ENCODE measurements at regions not wholly inside any gene's neighbourhood (a gene's known extent, or its start where the extent isn't known, plus 50 kb on each side); places are given as distances from the start of the nearest gene placed in this dataset.

GRCh38 chr10:62614389-62615157, 189.9 kb upstream of the ADO start:
- Histone ChIP-seq H3K36me3 (no peaks in the 10 kb centered on the region), H3K4me3 (no peak overlapping the region), H3K27ac (no peak overlapping the region), H3K4me1 (peaks cover 0 to 39% (median 30%) of the 10 kb centered on the region in 6 donors), H3K27me3 (replicated peaks in 1 of 7) (no peaks in the 10 kb centered on the region), H3K9me3 (no peaks in the 10 kb centered on the region)
- intact Hi-C loops (cut with DNase I; ENCODE audit: low total_unique reads), result loop anchor here (10.0 kb wide), 1 partner anchor 200 kb away; the partner anchor contains the start of gene EGR2
- DNase-seq, result no peak
- 67 to 86% (median 75%) methylated on average over 11 of the region's 11 CpGs for WGBS, 5 donors
- no peak for TF ChIP-seq POLR2A (IDR thresholded peaks at IDR 0.05)
- TF ChIP-seq POLR2AphosphoS5 (IDR thresholded peaks at IDR 0.05), result no peak
- TF ChIP-seq CTCF (IDR thresholded peaks at IDR 0.05 in 8 of 11, conservative IDR thresholded peaks at IDR 0.05 in 3 of 11), result no peak

GRCh38 chr10:62616885-62617590, 187.5 kb upstream of the ADO start:
- Histone ChIP-seq H3K9me3 (no peaks in the 10 kb centered on the region), H3K4me1 (peaks cover 0 to 51% (median 40%) of the 10 kb centered on the region in 6 donors), H3K27ac (peak overlapping the region in 6 of 8 donors; percentile 1 to 83 (median 66)), H3K4me3 (no peak overlapping the region), H3K36me3 (no peaks in the 10 kb centered on the region), H3K27me3 (replicated peaks in 1 of 7) (no peaks in the 10 kb centered on the region)
- WGBS, 5 donors, result 84 to 92% (median 87%) methylated on average over 2 of the region's 2 CpGs
- TF ChIP-seq CTCF (IDR thresholded peaks at IDR 0.05 in 8 of 11, conservative IDR thresholded peaks at IDR 0.05 in 3 of 11) (no peak), POLR2AphosphoS5 (IDR thresholded peaks at IDR 0.05) (no peak), POLR2A (IDR thresholded peaks at IDR 0.05) (no peak)
- no peak for DNase-seq
- intact Hi-C loops (cut with DNase I; ENCODE audit: low total_unique reads), result loop anchor here (10.0 kb wide), 1 partner anchor 198 kb away; the partner anchor contains the start of gene EGR2

- DNase-seq, result no peak
- intact Hi-C loops (cut with DNase I; ENCODE audit: low total_unique reads), result loop anchor here (10.0 kb wide), 1 partner anchor 197 kb away; the partner anchor contains the start of gene EGR2
- Histone ChIP-seq H3K9me3 (no peaks in the 10 kb centered on the region), H3K27ac (peak overlapping the region in 6 of 8 donors; percentile 1 to 83 (median 66)), H3K4me3 (no peak overlapping the region), H3K27me3 (replicated peaks in 1 of 7) (no peaks in the 10 kb centered on the region), H3K36me3 (no peaks in the 10 kb centered on the region), H3K4me1 (peaks cover 0 to 53% (median 40%) of the 10 kb centered on the region in 6 donors)
- TF ChIP-seq CTCF (IDR thresholded peaks at IDR 0.05 in 8 of 11, conservative IDR thresholded peaks at IDR 0.05 in 3 of 11) (no peak), POLR2A (IDR thresholded peaks at IDR 0.05) (no peak), POLR2AphosphoS5 (IDR thresholded peaks at IDR 0.05) (no peak)
- WGBS, 5 donors, result 52 to 71% (median 59%) methylated on average over 9 of the region's 9 CpGs
Measured at GRCh38 chr10:62617652-62618051, 186.9 kb upstream of the ADO start.

GRCh38 chr10:62618054-62618453, 186.5 kb upstream of the ADO start:
- Histone ChIP-seq H3K4me1 (peaks cover 0 to 53% (median 40%) of the 10 kb centered on the region in 6 donors), H3K4me3 (no peak overlapping the region), H3K9me3 (no peaks in the 10 kb centered on the region), H3K27me3 (replicated peaks in 1 of 7) (no peaks in the 10 kb centered on the region), H3K27ac (peak overlapping the region in 6 of 8 donors; percentile 1 to 83 (median 66)), H3K36me3 (no peaks in the 10 kb centered on the region)
- 70 to 89% (median 79%) methylated on average over 5 of the region's 5 CpGs for WGBS, 5 donors
- no peak for TF ChIP-seq CTCF (IDR thresholded peaks at IDR 0.05 in 8 of 11, conservative IDR thresholded peaks at IDR 0.05 in 3 of 11)
- peak in 1 of 3 donors; percentile 8 for TF ChIP-seq POLR2A (IDR thresholded peaks at IDR 0.05)
- intact Hi-C loops (cut with DNase I; ENCODE audit: low total_unique reads), result loop anchor here (10.0 kb wide), 1 partner anchor 197 kb away; the partner anchor contains the start of gene EGR2
- no peak for DNase-seq

Measured in spleen (tissue), 11 donors.